ENCODE measurements at regions not wholly inside any gene's neighbourhood (a gene's known extent, or its start where the extent isn't known, plus 50 kb on each side); places are given as distances from the start of the nearest gene placed in this dataset.

GRCh38 chrX:4905576-4905975, 1192.1 kb upstream of the PRKX start:
- no peak for TF ChIP-seq CTCF (IDR thresholded peaks at IDR 0.05)
- TF ChIP-seq POLR2A (IDR thresholded peaks at IDR 0.05) = no peak

Measured in uterus (tissue), 2 donors.